ENCODE measurements at regions not wholly inside any gene's neighbourhood (a gene's known extent, or its start where the extent isn't known, plus 50 kb on each side); places are given as distances from the start of the nearest gene placed in this dataset.

DNA sequence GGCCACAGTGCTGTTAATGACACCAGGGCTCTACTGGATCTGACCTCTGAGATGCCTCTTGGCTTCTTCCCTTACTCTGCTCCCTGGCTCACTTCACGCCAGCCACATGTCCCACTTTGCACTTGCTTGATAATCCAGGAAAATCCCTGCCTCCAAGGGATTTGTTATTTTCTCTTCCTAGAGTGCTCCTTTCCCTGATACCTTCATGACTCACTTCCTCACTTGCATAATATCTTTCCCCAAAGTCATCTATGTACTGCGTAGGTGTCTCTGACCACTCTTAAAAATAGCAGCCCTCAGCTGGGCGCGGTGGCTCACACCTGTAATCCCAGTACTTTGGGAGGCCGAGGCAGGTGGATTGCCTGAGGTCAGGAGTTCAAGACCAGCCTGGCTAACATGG is 572.3 kb downstream of the PLCL1 start:
- Histone ChIP-seq H3K4me1 (ENCODE audit: control insufficient read depth in 4 of 4, insufficient read depth in 4 of 4, low read length in 3 of 4) (no peaks in the 10 kb centered on the region), H3K9ac (ENCODE audit: low read depth in 1 of 2, low read length in 2 of 2) (no peak overlapping the region), H3K27ac (ENCODE audit: low read depth in 1 of 2, low read length in 2 of 2) (no peak overlapping the region), H3K27me3 (ENCODE audit: control insufficient read depth in 4 of 4, insufficient read depth in 4 of 4, low read length in 3 of 4) (peaks cover 0 to 7% (median 0%) of the 10 kb centered on the region in 4 donors), H3K4me3 (ENCODE audit: low read depth in 1 of 3, low read length in 3 of 3) (no peak overlapping the region), H3K9me3 (ENCODE audit: control insufficient read depth in 4 of 4, low read length in 3 of 4) (no peaks in the 10 kb centered on the region), H3K36me3 (ENCODE audit: control insufficient read depth in 4 of 4, insufficient read depth in 3 of 4, low read depth in 1 of 4, low read length in 3 of 4) (no peaks in the 10 kb centered on the region)
- TF ChIP-seq, protein P1, sequence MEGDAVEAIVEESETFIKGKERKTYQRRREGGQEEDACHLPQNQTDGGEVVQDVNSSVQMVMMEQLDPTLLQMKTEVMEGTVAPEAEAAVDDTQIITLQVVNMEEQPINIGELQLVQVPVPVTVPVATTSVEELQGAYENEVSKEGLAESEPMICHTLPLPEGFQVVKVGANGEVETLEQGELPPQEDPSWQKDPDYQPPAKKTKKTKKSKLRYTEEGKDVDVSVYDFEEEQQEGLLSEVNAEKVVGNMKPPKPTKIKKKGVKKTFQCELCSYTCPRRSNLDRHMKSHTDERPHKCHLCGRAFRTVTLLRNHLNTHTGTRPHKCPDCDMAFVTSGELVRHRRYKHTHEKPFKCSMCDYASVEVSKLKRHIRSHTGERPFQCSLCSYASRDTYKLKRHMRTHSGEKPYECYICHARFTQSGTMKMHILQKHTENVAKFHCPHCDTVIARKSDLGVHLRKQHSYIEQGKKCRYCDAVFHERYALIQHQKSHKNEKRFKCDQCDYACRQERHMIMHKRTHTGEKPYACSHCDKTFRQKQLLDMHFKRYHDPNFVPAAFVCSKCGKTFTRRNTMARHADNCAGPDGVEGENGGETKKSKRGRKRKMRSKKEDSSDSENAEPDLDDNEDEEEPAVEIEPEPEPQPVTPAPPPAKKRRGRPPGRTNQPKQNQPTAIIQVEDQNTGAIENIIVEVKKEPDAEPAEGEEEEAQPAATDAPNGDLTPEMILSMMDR (IDR thresholded peaks at IDR 0.05; ENCODE audit: low read depth, low read length, missing input control) = no peak
- TF ChIP-seq, protein P2, sequence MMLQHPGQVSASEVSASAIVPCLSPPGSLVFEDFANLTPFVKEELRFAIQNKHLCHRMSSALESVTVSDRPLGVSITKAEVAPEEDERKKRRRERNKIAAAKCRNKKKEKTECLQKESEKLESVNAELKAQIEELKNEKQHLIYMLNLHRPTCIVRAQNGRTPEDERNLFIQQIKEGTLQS (IDR thresholded peaks at IDR 0.05) = no peak
- no peak for TF ChIP-seq RXRA (IDR thresholded peaks at IDR 0.05)
- no peak for TF ChIP-seq HNF4G (IDR thresholded peaks at IDR 0.05)
- no peak for TF ChIP-seq SP1 (IDR thresholded peaks at IDR 0.05)
- no peak for TF ChIP-seq JUND (IDR thresholded peaks at IDR 0.05)
- TF ChIP-seq, protein P3, sequence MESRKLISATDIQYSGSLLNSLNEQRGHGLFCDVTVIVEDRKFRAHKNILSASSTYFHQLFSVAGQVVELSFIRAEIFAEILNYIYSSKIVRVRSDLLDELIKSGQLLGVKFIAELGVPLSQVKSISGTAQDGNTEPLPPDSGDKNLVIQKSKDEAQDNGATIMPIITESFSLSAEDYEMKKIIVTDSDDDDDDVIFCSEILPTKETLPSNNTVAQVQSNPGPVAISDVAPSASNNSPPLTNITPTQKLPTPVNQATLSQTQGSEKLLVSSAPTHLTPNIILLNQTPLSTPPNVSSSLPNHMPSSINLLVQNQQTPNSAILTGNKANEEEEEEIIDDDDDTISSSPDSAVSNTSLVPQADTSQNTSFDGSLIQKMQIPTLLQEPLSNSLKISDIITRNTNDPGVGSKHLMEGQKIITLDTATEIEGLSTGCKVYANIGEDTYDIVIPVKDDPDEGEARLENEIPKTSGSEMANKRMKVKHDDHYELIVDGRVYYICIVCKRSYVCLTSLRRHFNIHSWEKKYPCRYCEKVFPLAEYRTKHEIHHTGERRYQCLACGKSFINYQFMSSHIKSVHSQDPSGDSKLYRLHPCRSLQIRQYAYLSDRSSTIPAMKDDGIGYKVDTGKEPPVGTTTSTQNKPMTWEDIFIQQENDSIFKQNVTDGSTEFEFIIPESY (IDR thresholded peaks at IDR 0.05) = no peak
- TF ChIP-seq FOXA1 (IDR thresholded peaks at IDR 0.05) = no peak
- TF ChIP-seq, protein P4, sequence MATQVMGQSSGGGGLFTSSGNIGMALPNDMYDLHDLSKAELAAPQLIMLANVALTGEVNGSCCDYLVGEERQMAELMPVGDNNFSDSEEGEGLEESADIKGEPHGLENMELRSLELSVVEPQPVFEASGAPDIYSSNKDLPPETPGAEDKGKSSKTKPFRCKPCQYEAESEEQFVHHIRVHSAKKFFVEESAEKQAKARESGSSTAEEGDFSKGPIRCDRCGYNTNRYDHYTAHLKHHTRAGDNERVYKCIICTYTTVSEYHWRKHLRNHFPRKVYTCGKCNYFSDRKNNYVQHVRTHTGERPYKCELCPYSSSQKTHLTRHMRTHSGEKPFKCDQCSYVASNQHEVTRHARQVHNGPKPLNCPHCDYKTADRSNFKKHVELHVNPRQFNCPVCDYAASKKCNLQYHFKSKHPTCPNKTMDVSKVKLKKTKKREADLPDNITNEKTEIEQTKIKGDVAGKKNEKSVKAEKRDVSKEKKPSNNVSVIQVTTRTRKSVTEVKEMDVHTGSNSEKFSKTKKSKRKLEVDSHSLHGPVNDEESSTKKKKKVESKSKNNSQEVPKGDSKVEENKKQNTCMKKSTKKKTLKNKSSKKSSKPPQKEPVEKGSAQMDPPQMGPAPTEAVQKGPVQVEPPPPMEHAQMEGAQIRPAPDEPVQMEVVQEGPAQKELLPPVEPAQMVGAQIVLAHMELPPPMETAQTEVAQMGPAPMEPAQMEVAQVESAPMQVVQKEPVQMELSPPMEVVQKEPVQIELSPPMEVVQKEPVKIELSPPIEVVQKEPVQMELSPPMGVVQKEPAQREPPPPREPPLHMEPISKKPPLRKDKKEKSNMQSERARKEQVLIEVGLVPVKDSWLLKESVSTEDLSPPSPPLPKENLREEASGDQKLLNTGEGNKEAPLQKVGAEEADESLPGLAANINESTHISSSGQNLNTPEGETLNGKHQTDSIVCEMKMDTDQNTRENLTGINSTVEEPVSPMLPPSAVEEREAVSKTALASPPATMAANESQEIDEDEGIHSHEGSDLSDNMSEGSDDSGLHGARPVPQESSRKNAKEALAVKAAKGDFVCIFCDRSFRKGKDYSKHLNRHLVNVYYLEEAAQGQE (IDR thresholded peaks at IDR 0.05) = no peak
- no peak for TF ChIP-seq TAF1 (conservative IDR thresholded peaks at IDR 0.05)
- no peak for TF ChIP-seq YY1 (IDR thresholded peaks at IDR 0.05)
- no peak for TF ChIP-seq NR2F2 (IDR thresholded peaks at IDR 0.05)
- TF ChIP-seq, protein P5, sequence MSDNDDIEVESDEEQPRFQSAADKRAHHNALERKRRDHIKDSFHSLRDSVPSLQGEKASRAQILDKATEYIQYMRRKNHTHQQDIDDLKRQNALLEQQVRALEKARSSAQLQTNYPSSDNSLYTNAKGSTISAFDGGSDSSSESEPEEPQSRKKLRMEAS (IDR thresholded peaks at IDR 0.05) = no peak
- TF ChIP-seq RAD21 (IDR thresholded peaks at IDR 0.05) = no peak
- no peak for TF ChIP-seq GABPA (IDR thresholded peaks at IDR 0.05 in 1 of 2, conservative IDR thresholded peaks at IDR 0.05 in 1 of 2)
- no peak for TF ChIP-seq EGR1 (IDR thresholded peaks at IDR 0.05; ENCODE audit: low read depth in 2 of 2)
- TF ChIP-seq FOXA2 (IDR thresholded peaks at IDR 0.05) = no peak
- TF ChIP-seq HNF4A (conservative IDR thresholded peaks at IDR 0.05) = no peak
- DNase-seq (ENCODE audit: low spot score) = no peak
- WGBS = 76% methylated on average over 5 of the region's 5 CpGs

All from liver (tissue), 8 donors.